Right ventricle myocardium inferior (tissue), 1 donor: ENCODE measurements at regions not wholly inside any gene's neighbourhood (a gene's known extent, or its start where the extent isn't known, plus 50 kb on each side); places are given as distances from the start of the nearest gene placed in this dataset.
"Not testable (repeated sequence)": the region's sequence is repeated elsewhere in the genome, so short reads cannot be mapped to it uniquely, and the experiment has no call there.

Source experiments
- ATAC-seq: fragments of 200-7000 bp; cut with Tn5 transposase; one replicate; pipeline ENCODE4 v1.9.1; 2020; ENCODE audit warnings: mild to moderate bottlenecking, moderate library complexity
- DNase-seq: peaks from one replicate; pipeline ENCODE4 v3.0.0; 2021; ENCODE audit errors: missing footprints
- intact Hi-C: fragments of 100-400 bp; cut with DNase I; formaldehyde crosslinking; loops from one replicate; pipeline ENCODE4 v1.11.0; 2022
- donor health status: DM: no; HTN: yes; CAD: no; lungs with severe emphysema.

DNA sequence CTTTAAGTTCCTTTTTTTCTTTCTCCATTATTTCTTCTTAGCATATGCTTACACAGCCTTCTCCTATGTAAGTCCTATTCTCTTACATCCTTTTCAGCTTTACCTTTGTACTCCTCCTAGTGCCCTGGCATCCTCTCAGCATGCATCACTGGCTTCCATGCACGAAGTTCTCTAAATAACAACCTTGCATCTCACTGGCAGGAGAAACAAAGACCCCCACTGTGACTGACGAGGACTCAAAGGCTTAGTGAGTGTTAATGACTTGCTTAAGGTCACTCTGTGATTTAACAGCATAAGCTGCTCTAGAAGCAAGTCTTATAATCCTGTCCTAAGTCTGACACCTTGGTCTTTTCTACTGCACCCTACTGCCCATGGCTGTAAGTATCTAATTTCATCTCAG is 1236.0 kb upstream of the CELF4 start:
- DNase-seq (no peak), ATAC-seq (no peak)
- intact Hi-C loops, result no loop called here

DNA sequence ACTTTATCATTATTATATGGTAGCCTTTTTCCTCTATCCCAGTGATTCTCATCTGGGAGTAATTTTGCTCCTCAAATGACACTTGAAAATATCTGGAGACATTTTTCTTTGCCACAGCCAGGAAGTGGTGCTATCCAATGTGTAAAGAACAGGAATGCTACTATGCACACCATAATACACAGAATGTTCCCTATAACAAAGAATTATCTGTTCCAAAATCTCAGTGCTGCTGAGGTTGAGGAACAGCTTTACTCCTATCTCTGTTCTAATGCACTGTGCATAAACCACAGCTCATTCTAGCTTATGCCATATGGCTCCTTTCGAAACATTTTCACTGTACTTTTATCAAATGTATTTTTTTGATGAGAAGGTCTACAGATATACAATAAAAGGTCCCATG is 1231.2 kb upstream of the CELF4 start:
- intact Hi-C loops, result no loop called here
- DNase-seq, result no peak
- no peak for ATAC-seq

DNA sequence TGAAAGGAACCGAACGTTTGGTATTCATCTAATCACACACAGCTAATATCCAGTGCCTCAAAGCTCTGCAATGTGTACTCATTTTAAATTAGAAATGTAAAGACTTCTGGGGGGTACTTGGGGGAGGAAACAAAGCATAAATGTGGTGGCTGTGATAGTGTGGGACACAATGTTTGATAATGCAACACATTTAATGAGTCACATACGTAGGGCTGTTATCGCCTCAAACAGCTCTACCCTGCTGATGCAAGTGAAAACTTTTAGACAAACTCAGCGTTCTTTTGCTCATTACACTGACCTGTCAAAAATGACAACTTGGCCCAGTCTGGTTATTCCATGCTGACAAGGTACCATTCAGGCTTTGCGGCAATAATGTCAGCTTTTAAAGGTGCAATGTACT is 1227.1 kb upstream of the CELF4 start:
- no peak for ATAC-seq
- intact Hi-C loops, result no loop called here

DNA sequence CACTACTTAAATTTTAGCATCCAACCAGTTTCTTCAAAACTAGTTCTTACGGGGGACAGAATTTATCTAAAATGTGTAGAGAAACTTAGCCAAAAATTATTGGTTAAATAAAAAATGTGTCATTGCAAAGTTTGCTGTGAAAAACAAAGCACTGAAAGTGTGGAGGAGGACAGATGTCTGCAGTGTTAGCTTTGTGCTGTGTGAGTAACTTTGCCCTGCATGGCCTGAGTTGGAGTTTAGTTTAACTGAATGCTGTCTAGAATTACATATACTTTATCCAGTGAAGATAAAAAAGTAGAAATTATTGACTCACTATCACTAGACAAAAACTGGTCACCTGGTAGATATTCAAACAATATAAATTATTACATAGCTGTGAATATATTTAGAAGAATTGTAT is 1225.2 kb upstream of the CELF4 start:
- intact Hi-C loops, result no loop called here
- ATAC-seq, result no peak
- DNase-seq, result no peak

More for the DNA sequence above, 1227.1 kb upstream of the CELF4 start:
- DNase-seq, result no peak

DNA sequence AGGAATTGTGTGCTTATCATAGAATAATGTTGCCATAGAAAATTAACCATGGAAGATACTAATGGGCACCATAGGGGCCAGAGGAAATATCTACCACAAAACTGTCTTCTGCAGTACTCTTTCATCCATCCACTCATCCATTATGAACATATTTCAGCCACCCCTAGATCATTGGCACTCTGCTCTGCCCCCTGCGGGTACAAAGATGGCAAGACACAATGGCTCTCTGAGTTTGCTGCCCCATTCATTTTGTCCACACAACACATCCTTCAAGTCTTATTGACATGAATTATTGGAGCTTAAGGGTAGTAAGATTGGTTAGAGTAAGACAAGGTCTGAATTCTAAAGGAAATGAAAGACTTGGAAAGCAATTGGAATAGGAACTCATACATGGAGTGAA is 1224.7 kb upstream of the CELF4 start:
- intact Hi-C loops, result no loop called here
- ATAC-seq (no peak), DNase-seq (no peak)

DNA sequence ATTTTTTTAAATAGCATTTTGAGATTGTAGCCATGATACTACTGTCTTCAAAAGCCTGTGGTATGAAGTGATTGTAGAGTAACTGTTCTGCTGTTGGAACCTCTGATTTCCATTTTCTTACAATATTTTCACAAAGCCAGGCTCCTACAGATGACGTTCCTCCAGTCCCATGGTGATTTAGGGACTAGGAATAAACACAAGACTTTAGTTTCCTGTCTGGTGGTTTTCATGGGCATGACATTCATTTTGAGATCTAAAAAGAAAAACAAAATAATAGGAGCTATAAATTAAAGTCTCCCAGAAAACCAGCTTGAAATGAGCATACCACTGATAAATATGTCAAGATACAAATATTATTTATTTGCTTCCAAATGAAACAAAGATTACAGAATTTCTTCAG is 1223.5 kb upstream of the CELF4 start:
- DNase-seq, result no peak
- intact Hi-C loops, result no loop called here
- no peak for ATAC-seq

DNA sequence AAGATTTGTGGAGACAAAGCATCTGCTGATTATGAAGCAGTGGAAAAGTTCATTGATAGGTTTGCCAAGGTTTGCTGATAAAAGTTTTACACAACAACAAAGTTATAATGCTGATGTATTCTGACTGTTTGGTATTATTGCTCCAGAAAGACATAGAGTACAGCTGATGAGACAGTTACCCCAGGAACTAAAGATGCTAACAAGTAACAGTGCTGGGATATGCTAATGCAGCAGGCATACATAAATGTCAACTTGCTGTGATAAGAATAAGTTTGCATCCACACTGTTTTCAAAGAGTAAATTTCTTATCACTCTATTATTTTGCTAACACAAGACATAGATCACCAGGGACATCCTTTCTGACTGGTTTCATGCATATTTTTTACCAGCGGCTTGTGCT is 1221.3 kb upstream of the CELF4 start:
- DNase-seq, result no peak
- intact Hi-C loops, result no loop called here
- ATAC-seq, result no peak

DNA sequence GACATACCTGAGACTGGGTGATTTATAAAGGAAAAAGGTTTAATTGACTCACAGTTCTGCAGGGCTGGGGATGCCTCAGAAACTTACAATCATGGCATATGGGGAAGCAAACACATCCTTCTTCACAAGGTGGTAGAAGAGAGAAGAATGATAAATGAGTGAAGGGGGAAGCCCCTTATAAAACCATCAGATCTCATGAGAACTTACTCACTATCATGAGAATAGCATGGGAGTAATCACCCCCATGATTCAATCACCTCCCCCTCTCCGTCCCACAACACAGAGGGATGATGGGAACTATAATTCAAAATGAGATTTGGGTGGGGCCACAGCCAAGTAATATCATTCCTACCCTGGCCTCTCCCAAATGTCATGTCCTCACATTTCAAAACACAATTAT is 1206.0 kb upstream of the CELF4 start:
- intact Hi-C loops, ATAC-seq, DNase-seq: not testable (repeated sequence)

DNA sequence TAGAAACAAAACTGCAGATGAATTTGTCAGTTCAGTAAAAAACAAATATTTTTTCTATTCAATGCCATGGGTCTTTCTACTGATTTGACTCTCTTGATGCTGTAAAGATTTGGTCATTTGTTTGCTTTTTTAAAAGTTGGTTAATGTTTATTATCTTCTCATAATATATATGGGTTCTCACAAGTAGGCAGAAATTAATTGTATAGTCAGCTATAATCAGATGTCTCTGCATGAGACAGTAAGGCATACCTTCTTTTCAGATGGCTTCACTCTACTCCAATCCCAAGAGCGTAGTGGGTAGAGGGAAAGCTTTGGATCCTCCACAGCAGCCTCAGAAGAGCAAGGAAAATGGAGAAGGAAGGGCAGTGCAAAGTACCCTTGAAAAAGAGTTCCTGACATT is 1202.9 kb upstream of the CELF4 start:
- ATAC-seq (no peak), DNase-seq (no peak)
- intact Hi-C loops, result no loop called here

DNA sequence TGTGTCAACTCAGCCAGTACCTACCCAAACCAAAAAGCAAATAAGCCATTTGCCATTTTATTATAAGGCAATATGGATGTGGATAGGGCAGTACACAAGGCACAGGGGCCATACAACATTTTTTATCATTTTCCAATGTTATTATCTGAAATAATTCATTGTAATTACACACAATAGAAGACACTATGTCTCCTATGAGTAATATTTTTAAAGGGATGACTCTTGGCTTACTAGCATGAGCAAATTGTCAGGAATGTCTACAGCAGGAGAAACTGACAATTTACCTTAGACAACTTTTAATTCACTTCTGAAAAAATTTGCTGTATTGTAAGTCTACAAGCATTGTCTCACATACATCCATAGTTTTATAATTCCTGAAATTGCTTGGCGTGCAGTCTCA is 1193.9 kb upstream of the CELF4 start:
- ATAC-seq (no peak), DNase-seq (no peak)
- intact Hi-C loops, result no loop called here

DNA sequence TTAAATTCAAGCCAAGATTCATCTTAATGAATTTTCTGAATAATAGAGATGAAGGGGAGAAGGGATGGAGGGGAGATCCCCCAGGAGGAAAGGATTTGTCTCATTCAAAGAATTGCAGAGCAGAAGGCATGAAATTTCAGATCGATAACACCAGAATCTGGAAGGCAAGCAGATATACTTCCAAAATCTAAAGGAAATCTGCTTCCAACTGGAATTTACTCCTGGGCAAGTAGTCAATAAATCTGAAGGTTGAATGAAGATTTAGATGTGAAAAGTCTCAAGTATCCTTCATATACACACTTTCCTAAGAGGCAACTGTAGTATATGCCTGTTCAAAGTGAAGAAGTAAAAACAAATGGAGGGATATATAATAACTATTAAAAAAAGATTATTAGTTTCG is 1190.8 kb upstream of the CELF4 start:
- intact Hi-C loops, result no loop called here
- ATAC-seq (no peak), DNase-seq (no peak)

DNA sequence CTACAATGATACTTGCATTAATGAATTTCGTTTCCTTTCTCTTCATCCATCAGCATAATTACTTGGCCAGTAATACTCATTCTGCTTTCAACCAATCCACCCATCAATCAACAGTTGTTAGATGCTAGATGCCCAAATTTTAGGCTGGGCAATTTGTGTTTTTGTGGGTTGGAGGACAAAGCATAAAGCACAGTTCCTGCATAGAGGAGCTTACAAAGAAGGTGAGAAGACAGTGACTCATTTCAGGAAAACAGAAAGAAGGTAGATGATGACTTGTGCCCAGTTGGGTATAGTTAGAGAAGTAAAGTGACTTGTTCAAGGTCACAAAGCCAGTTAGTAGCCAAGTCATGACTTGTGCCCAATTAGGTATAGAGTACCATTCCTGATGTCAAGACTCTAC is 1186.8 kb upstream of the CELF4 start:
- ATAC-seq (no peak), DNase-seq (no peak)
- intact Hi-C loops, result no loop called here

DNA sequence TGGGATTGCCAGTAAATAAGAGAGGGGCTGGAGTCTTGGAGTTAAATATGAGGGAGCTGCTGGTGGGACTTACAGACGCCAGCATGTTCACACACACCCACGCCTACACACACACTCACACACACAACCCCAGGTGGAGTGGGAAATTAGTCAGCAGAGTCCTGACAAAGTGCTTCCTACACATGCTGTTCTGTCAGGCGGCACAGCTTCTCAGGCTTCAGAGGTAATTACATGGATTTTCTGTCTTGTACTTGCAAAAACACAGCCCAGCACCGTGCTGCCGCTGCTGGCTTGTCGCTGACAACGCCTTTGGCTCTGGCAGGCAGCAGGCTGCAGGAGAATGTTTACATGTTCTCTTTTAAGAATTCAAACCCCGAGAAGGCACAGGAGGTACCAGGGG is 1186.3 kb upstream of the CELF4 start:
- intact Hi-C loops, result no loop called here
- no peak for DNase-seq

DNA sequence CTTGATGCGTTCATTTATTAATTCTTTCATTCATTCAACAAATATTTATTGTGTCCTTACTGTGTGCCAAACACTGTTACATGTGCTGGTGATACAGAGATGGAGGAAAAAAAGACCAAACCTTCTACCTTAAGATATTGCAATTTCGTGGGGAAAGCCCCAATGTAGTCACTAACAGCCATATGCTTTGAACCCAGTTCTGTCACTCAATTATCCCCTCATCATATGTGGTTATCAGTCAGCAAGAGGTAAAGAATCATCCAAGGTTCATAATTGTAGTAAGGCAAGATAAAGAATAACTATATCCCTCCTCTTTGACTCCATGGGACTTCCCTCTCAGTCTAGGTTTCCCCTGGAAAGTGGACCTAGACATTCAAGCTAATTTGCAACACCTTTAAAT is 1185.6 kb upstream of the CELF4 start:
- no peak for DNase-seq
- intact Hi-C loops, result no loop called here

More for the DNA sequence above, 1186.3 kb upstream of the CELF4 start:
- ATAC-seq, result no peak

DNA sequence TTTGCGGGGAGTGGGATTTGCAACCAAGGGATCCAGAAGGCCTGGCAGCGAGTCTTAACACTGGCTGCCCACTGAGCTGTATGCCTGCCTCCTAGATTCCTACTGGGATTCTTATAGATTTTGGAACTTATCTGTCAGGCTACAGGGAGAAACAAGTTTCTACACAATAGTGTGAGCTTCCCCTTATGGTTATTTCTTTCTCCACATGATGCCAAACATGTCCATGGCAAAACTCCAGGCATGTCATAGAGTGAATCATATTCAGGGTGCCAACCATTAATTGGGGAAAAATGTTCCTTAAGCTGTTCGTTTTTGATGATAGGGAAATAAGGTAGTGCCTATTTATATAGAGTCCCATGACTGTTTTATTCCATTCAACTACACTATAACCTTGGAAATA is 1185.2 kb upstream of the CELF4 start:
- intact Hi-C loops, result no loop called here
- DNase-seq (no peak), ATAC-seq (no peak)

More for the DNA sequence above, 1185.6 kb upstream of the CELF4 start:
- ATAC-seq, result no peak

DNA sequence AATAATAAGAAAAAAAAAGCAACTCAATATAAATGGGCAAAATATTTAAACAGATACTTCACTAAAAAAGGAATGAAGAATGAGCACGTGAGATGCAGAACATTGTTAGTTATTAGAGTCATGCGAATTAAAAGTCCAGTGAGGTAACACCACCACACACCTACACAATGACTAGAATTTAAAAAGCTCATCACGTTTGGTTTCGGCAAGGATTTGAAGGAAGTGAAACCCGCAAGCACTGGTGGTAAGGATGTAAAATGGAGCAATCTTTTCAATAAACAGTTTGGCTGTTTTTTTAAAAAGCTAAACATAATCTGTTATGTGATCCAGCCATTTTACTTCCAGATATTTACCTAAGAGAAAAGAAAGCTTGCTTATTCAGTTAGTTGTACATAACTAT is 1181.6 kb upstream of the CELF4 start:
- ATAC-seq (no peak), DNase-seq (no peak)
- intact Hi-C loops, result no loop called here

DNA sequence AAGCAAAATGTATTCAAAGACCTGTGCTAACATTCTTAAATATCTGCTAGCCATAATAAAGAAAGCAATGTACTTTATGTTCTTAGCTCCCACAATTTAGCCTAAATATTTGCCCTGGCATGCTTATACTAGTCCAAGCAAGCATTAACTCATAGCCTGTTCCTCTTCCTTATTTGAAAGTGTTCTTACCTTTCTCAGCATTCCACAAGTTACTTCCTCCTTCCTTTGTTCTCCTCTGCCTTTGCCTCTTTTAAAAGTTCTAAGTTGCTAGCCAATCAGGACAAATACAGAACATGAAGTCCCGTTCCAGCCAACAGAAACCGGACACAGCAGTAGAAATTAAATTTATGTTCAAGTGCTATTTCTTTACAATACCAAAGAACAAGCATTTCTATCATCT is 1154.6 kb upstream of the CELF4 start:
- DNase-seq, ATAC-seq, intact Hi-C loops: not testable (repeated sequence)

DNA sequence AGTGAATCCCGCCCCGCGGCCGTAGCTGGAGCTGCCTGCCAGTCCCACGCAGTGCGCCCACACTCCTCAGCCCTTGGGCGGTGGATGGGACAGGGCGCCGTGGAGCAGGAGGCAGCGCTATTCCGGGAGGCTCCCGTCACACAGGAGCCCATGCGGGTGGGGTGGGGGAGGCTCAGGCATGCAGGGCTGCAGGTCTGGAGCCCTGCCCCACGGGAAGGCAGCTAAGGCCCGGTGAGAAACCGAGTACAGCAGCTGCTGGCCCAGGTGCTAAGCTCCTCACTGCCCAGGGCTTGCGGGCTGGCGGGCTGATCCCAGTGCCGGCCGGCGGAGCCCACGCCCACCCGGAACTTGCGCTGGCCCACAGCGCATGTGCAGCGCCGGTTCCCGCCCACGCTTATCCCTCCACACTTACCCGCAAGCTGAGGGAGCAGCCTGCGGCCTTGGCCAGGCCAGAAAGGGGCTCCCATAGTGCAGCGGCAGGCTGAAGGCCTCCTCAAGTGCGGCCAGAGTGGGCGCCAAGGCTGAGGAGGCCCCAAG is 1152.8 kb upstream of the CELF4 start:
- ATAC-seq (no peak), DNase-seq (no peak)
- intact Hi-C loops, result no loop called here

DNA sequence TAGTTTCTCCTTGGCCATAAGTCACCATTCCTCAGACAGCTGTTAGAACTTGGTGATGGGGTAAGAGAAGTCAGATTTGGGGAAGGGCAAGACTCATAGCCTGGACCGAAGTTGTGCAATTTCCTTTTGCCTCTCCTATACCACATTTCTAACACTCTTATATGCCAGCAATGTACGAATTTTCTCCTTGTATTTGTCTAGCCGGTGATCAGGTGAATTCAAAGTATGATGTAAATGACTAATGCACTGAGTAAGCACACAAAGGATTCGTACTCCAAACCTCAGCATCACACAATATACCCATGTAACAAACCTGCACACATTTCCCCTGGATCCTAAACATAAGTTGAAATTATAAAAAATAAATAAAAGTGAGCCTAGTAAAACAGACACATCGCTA is 1143.5 kb upstream of the CELF4 start:
- intact Hi-C loops, result no loop called here
- no peak for DNase-seq
- ATAC-seq, result no peak

DNA sequence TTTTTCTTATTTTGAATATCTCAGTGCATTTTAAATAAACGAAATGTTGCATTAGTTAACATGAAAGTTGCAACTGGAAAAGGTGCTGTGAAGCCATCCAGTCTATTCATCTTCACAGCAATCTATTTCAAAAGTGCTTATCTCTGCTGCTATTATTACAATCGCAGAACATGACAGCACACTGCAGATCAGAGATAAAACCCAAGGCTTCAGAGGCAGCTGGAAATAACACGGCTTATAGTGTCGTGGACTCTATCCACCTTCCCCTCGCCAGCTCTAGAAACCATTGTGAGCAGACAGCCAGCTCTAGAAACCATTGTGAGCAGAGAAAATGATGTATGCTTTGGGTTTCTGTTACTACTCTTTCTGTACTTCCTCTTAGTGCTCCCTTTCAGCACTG is 1140.8 kb upstream of the CELF4 start:
- ATAC-seq (no peak), DNase-seq (no peak)
- intact Hi-C loops, result no loop called here

DNA sequence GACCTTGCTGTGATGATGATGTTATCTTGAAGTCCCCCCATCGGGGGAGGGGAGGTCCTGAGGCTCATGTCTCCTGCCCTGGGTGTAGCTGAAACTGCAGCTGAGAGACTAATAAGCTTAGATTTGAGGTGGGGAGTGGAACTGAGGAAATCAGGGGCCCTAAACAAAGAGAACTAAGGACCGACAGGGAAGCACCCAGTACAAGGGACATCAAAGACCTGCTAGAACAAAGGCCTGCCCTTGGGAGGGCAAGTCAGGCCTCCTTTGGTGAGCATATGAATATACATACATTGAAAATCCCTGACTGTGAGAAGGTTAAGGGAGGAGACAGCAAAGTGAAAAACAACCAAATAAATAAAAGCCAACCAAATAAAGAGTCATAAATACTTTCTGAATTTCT is 1132.5 kb upstream of the CELF4 start:
- DNase-seq (no peak), ATAC-seq (no peak)
- intact Hi-C loops, result no loop called here
